RPMI8226 (cell line): ENCODE measurements at regions not wholly inside any gene's neighbourhood (a gene's known extent, or its start where the extent isn't known, plus 50 kb on each side); places are given as distances from the start of the nearest gene placed in this dataset.

ENCODE experiments used
- DNase-seq: peaks from one replicate; pipeline ENCODE4 v3.0.0-alpha.2; 2015

DNA sequence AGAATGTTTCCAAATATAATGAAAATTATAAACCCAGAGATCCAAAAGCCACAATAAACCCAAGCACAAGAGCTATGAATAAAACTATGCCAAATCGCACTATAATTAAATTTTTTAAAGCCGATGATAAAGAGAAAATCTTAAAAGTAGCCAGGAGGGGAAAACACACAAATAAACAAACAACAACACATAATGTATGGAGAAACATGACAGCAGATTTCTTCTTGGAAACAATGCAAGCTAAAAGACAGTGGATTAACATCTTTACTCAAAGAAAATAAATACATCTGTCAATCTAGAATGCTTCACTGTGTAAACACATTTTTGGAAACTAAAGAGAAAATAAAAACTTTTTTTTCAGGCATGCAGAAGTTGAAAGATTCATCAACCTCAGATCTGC lies 53.0 kb upstream of the SMOX start:
- DNase-seq = no peak

DNA sequence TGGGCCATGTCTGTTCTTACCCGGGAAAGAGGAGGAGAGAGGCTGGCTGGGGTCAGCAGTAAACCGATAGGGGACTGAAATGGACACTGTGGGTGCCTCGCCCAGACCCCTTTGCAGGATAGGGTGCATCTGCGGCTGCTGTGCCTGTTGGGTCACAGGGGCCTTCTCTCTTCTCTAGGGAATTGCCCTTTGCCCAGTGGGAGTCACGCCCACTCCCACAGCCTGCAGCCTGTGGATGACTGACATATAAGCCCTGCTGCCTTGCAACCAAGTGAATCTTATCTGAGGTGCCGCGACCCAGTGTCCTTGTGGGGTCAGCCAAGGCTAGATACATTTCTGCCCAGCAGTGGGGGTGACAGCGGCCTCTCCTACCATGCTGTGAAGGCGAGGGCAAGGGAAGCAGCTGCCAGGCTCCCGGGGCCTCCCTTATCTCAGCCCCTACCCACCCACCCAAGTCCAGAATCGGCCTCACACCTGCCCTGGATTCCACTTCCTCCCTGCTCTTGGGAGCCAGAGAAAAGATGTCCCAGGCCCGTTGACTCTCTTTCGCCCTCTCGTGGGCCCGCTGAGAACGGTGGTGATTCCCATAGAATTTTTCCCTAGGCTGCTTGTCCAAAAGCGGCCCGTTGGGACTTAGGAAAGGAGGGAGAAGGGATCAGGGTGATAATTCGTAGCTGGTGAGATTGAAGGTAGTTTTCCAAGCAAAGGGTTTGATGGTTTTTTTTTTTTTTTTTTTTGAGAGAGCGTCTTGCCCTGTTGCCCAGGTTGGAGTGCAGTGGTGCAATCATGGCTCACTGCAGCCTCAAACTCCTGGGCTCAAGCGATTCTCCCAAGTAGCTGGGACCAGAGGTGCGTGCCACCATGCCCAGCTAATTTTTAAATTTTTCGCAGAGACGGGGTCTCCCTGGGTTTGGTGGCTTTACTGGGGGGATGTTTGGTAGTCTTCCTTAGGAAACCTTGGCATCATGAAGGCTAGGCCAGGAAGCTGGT lies 56.8 kb upstream of the SMOX start:
- peak; percentile 65 for DNase-seq

DNA sequence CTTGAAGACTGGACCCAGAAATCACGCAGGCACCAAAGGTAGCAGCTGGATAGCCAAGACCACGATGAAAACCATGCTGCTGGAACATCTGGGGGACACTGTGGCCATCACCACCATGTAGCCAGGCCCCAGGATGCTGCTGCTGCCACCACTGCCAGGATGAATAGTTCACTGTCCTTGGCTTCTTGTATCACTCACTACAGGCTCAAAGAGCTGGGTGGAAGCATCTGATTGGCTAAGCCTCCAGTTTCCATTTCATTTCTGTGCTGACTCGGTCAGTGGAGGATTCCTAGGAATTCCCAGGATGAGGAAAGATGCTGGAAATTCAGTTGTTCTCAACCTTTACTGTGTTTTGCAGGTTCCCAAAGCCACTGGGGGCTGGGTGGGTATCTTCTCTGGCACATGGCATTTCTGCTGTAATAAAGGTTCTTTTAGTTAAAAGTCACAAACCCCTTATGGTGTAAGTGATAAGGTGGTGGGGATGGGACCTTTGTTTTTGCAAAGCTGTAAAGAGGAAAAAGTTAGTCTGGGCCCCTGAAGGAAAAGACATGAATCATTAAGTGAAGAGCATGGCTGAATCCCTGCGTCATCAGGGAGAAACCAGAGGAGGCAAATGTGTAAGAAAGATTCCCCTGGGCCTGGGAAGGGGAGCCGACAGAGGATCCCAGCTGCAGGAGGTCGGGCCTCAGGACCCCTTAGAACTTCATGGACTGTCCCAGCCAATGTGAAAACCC lies 57.7 kb upstream of the SMOX start:
- no peak for DNase-seq

DNA sequence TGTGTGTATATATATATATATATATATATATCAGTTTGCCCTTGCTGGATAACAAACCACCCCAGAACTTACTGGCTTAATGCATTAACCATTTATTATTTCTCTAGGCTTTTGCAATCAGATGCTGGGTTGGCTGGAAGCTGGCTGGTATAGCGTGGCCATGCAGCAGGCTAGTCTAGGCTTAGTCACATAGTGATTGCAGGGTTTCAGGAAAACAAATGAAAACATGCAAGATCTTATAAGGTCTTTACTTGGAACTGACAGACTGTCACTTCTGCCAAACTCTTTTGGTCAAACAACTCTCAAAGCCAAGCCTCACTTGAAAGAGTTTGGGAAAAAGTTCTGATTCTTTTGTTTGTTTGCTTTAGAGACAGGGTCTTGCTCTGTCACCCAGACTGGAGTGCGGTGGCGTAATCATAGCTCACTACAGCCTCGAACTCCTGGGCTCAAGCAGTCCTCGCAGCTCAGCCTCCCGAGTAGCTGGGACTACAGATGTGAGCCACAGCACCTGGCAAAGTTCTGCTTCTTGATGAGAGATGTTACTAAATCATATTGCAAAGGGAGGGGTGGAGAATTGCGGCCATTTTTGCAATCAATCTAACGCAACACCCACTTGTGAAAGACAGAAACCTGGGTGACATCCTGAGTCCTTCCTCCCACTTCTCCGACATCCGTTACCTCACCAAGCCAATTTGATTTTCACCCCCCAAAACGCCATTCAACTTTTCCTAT lies 58.7 kb upstream of the SMOX start:
- DNase-seq = no peak

DNA sequence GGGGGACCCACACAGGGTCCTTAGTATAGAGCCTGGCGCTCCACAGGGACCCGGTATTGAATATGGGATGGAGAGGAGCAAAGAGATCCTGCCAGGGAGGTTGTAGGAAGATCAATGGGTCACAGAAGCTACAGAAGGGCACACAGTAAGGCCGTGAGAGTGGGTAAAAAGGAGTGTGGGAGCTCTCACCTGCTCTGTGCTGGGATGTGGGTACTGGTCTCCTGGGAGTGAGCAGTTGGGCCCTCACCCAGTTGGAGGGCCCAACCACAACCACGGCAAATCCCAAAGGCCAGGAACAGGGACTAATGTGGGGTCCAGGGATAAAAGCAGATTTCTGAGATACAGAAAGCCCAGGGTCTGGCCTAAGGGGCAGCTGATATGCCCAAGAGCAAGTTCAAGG lies 59.9 kb upstream of the SMOX start:
- no peak for DNase-seq

DNA sequence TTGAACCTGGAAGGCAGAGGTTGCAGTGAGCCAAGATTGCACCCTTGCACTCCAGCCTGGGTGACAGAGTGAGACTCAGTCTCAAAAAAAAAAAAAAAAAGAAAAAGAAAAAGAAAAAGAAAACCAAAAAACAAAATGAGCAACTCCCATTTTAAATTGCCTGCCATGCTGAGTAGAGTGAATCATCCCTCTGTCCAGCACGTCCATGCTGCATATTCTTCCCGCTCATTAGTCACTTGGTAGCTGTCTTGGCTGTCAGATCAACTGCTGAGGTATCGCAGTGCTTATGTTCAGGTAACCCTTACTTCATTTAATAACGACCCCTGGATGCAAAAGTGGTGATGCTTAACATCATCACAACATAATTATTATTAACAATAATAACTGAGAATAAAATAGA lies 60.7 kb upstream of the SMOX start:
- no peak for DNase-seq

DNA sequence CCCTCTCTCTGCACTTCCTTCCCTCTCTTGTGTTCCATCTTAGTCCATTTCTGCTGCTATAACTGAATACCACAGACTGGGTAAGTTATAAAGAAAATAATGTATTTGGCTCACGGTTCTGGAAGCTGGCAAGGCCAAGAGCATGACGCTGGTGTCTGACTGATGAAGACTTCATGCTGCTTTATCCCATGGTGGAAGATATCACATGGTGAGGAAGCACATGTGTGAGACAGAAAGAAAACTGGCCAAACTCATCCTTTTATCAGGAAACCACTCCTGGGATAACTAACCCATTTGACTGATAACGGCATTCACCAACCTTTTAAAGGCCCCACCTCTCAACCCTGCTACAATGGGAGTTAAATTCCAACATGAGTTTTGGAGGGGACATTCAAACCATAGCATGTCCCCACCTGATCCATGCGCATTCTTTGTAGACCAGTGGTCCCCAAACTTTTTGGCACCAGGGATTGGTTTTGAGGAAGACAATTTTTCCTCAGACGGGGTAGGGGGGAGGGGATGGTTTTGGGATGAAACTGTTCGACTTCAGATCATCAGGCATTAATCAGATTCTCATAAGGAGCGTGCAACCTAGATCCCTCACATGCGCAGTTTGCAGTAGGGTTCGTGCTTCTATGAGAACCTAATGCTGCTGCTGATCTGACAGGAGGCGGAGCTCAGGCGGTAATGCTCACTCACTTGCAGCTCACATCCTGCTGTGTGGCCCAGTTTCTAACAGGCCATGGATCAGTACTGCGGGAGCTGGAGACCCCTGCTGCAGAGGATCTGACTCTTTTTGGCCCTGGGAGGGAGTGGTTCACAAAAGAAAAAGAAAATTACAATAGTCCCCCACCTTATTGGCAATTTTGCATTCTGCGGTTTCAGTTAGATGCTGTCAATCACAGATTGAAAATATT lies 61.6 kb upstream of the SMOX start:
- no peak for DNase-seq

DNA sequence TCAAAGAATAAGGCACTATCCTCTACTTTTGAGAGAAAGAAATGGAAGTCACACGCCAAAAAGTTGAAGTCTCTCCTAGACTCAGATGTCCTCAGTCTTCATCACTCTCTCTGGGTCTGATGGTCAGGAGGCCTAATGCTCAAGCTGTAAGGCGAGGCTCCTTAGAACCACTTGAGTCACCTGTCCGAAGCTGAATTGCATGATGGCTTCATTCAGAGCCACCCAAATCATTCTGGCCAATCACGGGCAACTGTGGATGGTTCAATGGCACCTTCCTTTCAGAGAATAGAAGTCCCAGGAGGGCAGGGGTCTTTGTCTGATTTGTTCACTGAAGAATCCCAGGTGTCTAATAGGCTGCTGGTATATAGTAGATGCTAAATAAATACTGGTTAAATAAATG lies 63.9 kb upstream of the SMOX start:
- no peak for DNase-seq

DNA sequence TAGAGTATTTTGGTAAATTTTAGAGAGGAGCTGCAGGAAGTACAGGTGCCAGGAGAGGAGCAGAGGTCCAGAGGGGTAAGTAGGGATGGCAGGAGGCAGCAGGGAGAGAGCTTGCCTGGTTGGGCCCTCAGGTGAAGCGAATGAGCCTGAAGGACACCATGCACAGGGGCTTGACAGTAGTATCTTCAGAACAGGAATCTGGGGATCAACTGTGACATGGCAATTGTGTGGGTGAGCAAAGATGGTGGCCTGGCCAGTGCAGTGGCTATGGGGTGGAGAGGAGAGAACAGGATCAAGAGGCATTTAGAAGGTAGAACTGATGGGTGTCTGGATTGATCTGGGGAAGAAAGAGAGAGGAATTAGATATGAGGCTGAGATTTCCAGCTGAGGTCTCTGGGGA lies 64.5 kb upstream of the SMOX start:
- DNase-seq = no peak

DNA sequence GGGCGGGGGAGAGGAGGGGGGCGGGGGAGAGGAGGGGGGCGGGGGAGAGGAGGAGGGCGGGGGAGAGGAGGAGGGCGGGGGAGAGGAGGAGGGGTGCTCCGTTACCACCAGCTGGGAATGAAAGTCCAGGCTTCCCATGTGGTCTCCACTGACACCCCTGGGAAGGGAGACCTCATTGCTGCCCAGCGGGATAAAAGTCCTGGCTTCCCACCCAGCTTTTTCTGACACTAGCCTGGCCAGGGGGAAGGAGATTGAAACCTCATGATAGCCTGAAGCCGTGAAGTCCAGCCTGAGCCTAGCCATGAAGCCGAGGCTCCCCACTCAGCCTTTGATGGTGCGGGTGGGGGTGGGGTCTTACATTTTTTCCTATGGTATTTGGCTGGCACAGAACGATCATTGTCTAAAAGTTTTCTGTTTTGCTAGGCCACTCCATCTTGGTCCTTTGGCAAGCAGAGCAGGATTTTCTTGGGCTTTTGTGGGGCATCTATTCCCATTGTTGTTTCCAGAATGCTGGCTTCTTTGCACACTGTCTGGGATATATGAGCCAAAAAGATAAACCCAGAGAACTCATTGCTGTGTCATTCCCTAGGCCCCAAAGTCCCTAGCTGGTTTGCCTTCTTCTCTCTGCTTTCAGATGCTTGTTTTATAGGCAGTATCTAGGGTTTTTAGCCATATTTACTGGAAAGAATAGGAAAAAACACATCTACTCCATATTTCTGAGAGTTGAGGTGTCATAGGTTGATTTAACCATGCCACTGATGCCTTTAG lies 65.3 kb upstream of the SMOX start:
- no peak for DNase-seq

DNA sequence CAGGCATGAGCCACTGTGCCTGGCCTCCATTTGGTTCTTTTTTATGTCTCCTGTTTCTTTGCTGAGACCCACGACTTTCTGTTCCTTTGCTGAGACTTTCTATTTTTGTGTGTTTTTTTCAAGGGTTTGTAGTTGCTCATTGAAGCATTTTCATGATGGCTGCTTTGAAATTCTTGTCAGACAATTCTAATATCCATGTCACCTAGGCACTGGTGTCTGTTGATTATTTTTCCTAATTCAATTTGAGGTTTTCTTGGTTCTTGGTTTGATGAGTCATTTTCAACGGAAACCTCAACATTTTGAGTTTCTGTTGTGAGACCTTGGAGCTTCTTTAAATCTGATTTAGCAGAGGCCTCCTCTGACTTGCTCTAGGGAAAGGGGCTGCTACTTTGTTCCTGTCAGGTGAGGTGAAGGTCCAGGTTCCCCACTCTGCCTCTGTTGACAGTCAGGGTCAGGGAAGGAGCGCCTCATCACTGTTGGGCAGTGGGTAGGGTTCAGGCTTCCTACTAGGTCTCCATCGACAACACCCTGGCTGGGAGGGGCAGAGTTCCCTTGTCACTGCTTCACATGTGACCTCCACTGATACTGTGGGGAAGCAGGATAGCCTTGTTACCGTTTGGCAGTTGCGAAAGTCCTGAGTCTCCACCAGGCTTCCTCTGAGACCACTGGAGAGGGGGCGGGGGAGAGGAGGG lies 66.1 kb upstream of the SMOX start:
- DNase-seq = peak; percentile 25

DNA sequence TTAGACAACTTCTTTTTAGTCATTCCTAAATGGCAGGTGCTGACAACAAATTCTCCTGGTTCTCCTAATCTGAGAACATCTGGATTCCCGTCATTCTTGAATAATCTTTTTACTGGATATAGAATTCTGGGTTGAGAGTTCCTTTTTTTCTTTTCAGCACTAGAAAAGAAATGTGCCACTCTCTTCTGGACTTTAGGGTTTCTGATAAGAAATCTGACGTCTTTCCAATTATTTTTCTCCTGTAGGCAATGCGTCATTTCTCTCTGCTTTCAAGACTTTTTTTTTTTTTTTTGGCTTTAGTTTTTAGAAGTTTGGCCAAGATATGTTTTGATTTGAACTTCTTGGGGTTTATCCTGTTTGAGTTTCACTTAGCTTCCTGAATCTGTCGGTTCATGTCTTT lies 66.1 kb upstream of the RNF24 start:
- no peak for DNase-seq

DNA sequence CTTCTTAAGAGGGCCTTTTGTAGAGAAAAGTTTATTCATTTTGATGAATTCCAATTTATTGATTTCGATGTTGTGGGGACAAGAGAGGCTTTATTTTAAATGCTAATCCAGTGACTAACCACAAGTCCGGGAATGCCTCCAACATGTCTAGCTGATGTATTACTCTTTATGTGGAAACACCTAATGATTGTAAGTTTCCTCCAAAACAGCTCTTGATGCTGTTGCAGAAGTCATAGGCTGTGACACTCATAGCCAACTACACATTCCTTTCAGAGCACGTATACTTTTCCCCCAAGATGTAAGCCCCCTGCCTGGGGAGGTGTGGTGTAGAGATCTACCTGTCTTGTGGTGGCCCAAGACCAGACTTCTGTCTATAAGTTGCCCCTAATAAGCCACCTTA lies 61.3 kb upstream of the RNF24 start:
- no peak for DNase-seq

DNA sequence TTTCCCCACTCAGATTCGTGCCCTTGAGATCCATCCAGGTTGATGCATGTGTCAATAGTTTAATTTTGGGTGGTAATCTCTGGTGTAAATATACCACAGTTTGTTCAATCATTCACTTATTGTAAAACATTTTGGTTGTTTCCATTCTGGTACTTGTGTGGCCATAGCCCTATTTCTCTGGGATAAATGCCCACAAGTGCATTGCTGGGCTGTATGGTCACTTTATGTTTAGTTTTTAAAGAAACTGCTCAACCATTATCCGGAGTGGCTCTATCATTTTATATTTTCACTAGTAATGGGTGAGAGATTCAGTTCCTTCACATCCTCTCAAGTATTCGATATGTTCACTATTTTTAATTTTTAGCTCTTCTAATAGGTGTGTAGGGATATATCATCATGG lies 60.7 kb upstream of the RNF24 start:
- DNase-seq = no peak

DNA sequence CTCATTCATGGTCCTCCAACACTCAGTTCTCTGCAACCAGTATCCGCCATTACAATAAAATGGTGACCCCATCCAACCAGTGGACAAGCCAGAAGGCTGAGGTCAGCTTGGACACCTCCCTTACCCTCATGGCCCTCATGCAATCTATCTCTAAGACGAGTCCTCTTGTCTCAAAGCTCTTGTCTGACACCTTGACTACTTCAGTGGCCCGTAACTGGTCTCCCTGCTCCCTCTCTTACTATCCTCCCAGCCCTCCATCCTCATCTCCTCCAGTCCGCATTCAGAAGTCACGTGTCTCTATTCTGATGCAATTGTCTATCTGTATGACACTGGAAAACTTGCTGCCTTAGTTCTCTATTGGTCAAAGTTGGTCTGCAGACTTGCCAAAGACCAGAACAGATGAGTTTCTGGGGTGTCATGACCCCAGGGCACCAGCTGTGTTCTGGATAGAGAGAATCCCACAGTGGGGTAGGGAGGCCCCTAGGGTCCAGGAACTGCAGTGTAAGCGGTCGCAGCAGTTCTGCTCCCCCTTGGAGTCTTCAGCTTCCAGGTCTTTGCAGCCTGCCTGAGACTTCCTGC lies 59.6 kb upstream of the RNF24 start:
- no peak for DNase-seq

DNA sequence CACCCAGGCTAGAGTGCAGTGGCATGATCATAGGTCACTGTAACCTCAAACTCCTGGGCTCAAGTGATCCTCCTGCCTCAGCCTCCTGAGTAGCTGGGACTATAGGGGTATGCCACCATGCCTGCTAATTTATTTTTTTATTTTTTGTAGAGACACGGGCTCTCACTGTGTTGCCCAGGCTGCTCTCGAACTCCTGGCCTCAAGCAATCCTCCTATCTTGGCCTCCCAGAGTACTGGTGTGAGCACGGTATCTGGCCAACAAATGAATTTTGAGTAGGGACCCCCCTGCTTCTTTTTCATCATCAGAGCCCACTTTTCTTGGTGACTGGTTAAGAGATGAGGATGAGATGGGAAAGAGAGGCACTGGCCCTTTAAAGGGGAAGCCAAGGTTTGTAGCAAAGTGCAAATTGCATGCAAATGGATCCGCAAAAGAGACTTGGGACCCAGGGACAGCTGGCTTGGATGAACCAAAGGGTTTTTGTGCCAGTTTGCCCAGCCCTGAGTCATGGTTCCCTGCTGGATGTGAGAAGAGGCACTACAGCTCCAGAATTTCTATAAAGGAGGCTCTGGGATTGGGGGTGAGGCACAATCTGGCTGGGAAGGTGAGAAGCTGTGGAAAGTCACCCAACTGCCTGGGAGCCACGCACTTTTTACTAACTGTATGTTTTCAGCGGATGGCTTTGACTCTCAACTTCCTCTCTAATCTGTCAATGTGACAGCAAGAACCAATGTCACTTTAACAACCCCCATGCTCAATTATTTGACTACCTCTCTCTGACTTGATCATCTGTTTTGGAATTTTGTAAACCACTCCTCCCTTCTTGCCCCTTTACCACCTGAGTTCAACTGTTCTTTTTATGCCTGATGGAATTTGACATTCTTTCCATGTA lies 58.7 kb upstream of the RNF24 start:
- DNase-seq = no peak

DNA sequence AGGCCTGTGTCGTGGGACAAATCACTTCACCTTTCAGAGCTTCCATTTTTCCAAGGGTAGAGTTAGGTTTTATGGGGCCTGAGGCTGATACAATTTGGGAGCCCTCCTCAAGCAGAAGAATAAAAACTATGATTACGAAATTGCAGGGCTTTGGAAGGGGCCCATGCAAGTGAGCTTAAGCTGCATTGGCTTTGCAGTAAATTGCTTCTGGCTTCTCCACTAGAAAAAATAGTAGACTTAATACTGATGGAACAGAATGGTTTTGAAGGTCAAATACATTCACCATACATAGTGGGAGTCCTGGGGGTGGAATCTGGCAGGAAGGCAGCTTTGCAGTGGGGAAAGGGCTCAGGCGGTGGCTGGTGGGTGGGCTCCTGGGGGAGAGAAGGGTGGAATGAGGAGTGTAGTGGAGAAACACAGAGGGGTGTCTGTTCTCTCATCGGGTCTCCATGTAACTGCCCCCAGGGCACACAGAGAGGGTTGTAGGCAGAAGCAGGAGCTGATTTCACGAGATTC lies 55.9 kb upstream of the RNF24 start:
- DNase-seq = no peak

DNA sequence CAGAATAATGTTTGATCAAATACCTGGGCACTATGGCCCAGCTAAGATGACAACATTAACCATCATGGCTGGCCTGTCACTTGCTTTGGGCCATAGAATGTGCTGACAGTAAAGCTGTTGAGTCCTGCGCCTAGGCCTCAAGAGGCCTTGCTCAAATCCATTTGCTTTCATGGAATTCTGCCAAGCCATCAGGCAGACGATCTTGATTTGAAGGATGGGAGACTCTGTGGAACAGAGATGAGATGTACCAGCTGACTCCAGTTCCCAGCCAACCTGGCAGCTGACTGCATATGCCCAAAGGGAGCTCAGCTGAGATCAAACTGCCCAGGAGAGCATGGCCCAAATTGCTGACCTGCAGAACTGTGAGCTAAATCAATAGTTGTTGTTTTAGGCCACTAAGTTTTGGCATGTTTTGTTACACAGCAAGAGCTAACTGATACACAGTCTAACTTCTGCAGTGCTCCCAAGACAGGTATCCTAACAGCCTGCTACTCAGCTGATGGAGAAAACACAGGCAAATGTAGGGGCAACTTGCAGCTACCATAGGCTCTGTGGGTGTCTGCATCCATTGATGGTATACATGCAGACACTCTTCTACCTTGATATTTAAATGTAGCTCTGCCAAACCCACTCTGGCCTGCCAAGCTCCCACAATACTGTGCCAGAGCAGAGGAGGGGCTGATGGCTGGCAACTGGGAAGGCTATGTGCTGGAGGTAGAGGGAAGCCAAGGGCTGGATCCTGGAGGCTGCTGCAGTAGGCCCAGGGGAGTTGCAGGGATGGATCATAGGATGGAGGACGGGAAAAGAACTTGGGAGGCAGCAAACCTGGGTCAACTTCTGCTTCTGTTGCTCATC lies 55.2 kb upstream of the RNF24 start:
- DNase-seq = no peak
